Endothelial cell (in vitro differentiated cells): ENCODE measurements at regions not wholly inside any gene's neighbourhood (a gene's known extent, or its start where the extent isn't known, plus 50 kb on each side); places are given as distances from the start of the nearest gene placed in this dataset.

Experiments
- DNase-seq: peaks from one replicate; pipeline ENCODE4 v3.0.0; 2021; ENCODE audit warnings: low spot score
- H3K27ac Mint-ChIP-seq: one replicate; pipeline ENCODE4 v1.8.0; 2021; ENCODE audit warnings: mixed read lengths, inconsistent platforms; ENCODE audit not compliant: unreplicated experiment
- H3K27me3 Mint-ChIP-seq: one replicate; pipeline ENCODE4 v1.8.0; 2021; ENCODE audit warnings: mild to moderate bottlenecking, moderate library complexity, mixed read lengths, inconsistent platforms; ENCODE audit not compliant: unreplicated experiment
- H3K36me3 Mint-ChIP-seq: one replicate; pipeline ENCODE4 v1.8.0; 2021; ENCODE audit warnings: mild to moderate bottlenecking, low read depth, mixed read lengths, inconsistent platforms; ENCODE audit not compliant: unreplicated experiment
- H3K4me1 Mint-ChIP-seq: one replicate; pipeline ENCODE4 v1.8.0; 2021; ENCODE audit warnings: mild to moderate bottlenecking, mixed read lengths, inconsistent platforms; ENCODE audit not compliant: unreplicated experiment
- H3K4me3 Mint-ChIP-seq: one replicate; pipeline ENCODE4 v1.8.0; 2021; ENCODE audit warnings: mild to moderate bottlenecking, mixed read lengths, inconsistent platforms; ENCODE audit not compliant: unreplicated experiment
- H3K9me3 Mint-ChIP-seq: one replicate; pipeline ENCODE4 v1.8.0; 2021; ENCODE audit warnings: mixed read lengths, inconsistent platforms; ENCODE audit not compliant: unreplicated experiment
- CTCF ChIP-seq: fragments of 200-600 bp; sonication (generic); IDR thresholded peaks from one replicate; pipeline ENCODE4 v1.5.0; 2021; ENCODE audit warnings: antibody characterized with exemption; ENCODE audit not compliant: unreplicated experiment

- Mint-ChIP-seq H3K27me3 (no peaks in the 10 kb centered on the region), H3K4me1 (peaks cover 3% of the 10 kb centered on the region), H3K9me3 (no peaks in the 10 kb centered on the region), H3K27ac (no peak overlapping the region), H3K4me3 (no peak overlapping the region), H3K36me3 (no peaks in the 10 kb centered on the region)
- no peak for DNase-seq
- no peak for TF ChIP-seq CTCF
Observed at GRCh38 chr14:58875613-58876012, 237.9 kb downstream of the DACT1 start.

- H3K4me3 Mint-ChIP-seq: no peak overlapping the region
- no peak for DNase-seq
- TF ChIP-seq CTCF: no peak
- H3K36me3 Mint-ChIP-seq: no peaks in the 10 kb centered on the region
- no peaks in the 10 kb centered on the region for H3K27me3 Mint-ChIP-seq
- H3K4me1 Mint-ChIP-seq: peaks cover 7% of the 10 kb centered on the region
- no peaks in the 10 kb centered on the region for H3K9me3 Mint-ChIP-seq
- no peak overlapping the region for H3K27ac Mint-ChIP-seq
Observed at GRCh38 chr14:58876608-58877007, 238.8 kb downstream of the DACT1 start.

GRCh38 chr14:58878439-58879139, 240.8 kb downstream of the DACT1 start:
- no peak for TF ChIP-seq CTCF
- Mint-ChIP-seq H3K9me3 (no peaks in the 10 kb centered on the region), H3K36me3 (no peaks in the 10 kb centered on the region), H3K4me1 (peaks cover 7% of the 10 kb centered on the region), H3K27me3 (peaks cover 1% of the 10 kb centered on the region), H3K27ac (no peak overlapping the region), H3K4me3 (no peak overlapping the region)
- DNase-seq: no peak

- Mint-ChIP-seq H3K27ac (no peak overlapping the region), H3K4me1 (peaks cover 7% of the 10 kb centered on the region), H3K9me3 (no peaks in the 10 kb centered on the region), H3K27me3 (peaks cover 1% of the 10 kb centered on the region), H3K36me3 (no peaks in the 10 kb centered on the region), H3K4me3 (no peak overlapping the region)
- TF ChIP-seq CTCF: no peak
- DNase-seq: no peak
Observed at GRCh38 chr14:58881433-58881832, 243.7 kb downstream of the DACT1 start.

- Mint-ChIP-seq H3K4me3 (no peak overlapping the region), H3K36me3 (no peaks in the 10 kb centered on the region), H3K4me1 (peaks cover 7% of the 10 kb centered on the region), H3K27ac (no peak overlapping the region), H3K27me3 (peaks cover 1% of the 10 kb centered on the region), H3K9me3 (no peaks in the 10 kb centered on the region)
- no peak for DNase-seq
- no peak for TF ChIP-seq CTCF
Observed at GRCh38 chr14:58882577-58883018, 244.8 kb downstream of the DACT1 start.
